GM19328 (cell line): ENCODE measurements at regions not wholly inside any gene's neighbourhood (a gene's known extent, or its start where the extent isn't known, plus 50 kb on each side); places are given as distances from the start of the nearest gene placed in this dataset.
"Not testable (repeated sequence)": the region's sequence is repeated elsewhere in the genome, so short reads cannot be mapped to it uniquely, and the experiment has no call there.

ENCODE experiments used
- ATAC-seq: cut with Tn5 transposase; IDR thresholded peaks from one replicate; pipeline ENCODE4 v1.9.1; 2021; ENCODE audit warnings: mild to moderate bottlenecking, moderate library complexity; ENCODE audit not compliant: unreplicated experiment

DNA sequence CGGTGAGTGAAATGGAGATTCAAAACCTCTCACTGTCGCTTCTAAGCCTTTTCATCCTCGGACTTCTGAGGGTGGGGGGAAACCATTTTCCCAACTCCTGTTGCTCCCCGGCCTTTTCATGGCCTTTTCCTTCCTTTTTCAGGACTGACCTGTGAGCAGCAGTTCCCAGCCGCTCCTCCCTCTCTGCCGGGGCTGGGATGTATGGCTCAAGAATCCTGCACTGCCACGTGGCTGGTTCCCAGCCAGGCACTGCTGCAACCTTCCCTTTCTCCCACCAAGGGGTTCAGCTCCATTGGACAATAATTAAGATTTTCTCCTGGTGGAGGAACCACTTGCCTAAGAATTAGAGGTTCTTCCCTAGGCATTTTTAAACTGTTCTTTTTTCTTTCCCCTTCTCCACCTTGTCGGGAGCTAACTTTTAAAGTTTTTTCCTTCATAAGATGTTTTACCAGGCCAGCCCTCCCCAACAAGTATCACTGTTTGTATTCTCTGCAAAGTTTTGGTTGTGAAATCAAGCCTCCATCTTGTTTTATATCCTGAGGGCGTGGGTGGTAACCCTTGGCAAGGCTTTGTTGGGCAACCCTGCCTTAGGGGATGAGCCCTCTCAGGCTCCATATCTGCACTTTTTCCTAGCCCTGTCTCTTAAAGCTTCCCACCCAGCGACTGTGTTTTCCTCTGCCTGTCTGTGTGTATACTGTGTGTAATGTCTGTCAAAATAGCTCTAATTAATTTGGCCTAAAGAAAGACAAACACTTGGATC, 1166.6 kb upstream of the ADGRL2 start:
- no peak for ATAC-seq

DNA sequence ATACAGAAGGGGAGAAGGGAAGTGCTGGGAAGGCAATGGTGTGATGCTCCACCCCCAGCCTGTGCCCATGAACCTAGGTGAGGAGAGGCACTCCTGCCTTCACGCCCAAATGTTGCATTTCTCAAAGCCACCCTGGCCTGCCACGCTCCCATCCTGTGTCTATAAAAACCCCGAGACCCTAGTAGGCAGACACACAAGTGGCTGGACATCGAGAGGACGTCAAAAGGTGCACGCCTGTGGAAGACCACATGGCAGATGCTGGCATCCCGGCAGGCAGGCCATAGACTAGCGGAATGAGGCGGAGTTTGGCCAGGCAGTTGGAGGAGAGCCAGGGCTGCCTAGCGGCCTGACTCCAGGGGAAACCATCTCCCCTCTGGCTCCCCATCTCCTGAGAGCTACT, 1168.5 kb upstream of the ADGRL2 start:
- no peak for ATAC-seq

DNA sequence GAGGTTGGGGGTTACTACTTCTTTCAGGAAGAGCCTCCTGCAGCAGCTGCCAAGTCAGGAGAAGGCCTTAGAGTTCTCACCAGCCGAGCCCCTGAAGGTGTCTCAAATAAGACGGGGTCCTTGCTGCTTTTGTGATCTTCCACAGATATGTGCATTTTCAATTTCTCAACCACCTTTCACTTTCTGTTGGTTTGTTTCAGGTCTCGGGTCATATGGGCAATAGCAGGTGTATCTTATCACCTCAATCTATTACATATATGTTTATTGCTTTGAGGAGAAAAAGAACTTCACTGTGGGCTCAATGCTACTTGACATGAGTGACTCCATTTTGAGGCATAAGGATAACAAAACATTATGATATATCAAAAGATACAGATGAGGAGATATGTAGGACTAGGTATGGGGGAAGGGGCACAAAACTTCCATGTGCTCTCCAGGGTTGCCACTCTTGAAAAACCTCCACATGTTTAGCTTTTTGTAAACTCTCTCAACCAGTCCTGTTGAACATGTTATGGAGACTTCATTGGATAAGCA, 1171.4 kb upstream of the ADGRL2 start:
- ATAC-seq, result no peak

DNA sequence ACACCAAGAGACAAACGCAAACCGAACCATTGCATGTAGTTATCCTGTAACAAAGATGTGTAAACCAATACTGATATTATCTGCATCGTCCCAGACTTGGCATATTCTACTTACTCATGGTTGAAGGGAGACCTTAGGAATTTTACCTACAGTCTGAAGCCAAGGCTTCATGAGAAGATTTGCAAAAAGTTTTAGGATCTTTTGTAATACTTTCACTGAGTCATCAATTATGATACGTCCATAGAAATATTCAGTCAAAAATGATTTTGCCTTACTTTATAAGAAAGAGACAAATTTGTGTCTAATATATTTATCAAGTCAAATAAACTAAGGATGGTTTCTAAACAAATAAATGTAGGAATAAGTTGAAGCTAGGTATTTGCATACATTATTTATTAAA, 1176.1 kb upstream of the ADGRL2 start:
- no peak for ATAC-seq

DNA sequence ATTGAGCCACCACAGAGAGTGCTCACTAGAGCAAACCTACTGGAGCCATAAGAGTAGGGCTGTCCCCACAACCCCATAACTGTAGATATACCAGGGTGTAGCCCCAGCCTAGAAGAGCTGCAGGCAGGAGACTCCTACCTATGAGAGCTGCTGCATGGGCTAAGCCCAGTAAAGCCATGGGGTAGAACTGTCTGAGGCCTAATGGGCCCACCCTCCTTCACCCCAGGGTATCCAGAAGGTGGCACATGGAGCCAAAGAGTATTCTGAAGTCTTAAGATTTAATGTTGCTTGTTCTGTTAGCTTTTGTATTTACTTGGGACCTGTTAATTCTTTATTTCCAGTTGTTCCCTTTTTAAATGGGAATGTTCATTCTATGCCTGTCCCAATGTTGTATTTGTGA, 1193.7 kb upstream of the ADGRL2 start:
- no peak for ATAC-seq

DNA sequence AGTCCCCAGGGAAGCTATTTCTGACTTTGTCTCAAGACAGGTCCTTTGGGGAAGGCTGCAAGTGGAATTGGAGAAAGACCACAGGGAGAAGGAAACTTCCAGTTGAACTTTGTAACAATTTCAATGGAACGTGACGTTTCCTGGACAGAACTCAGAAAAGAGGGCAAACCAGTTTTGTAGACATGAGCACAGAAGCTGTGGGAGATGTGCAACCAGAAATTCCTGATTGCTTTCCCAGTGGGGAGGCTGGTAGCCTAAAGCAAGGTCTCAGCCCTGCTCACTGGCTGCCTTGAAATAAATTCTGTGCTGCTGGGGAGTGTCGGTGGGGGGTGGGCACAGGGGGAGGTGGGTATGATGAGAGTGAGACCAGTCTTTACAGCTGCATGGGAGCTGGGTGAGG, 1206.7 kb upstream of the ADGRL2 start:
- no peak for ATAC-seq

DNA sequence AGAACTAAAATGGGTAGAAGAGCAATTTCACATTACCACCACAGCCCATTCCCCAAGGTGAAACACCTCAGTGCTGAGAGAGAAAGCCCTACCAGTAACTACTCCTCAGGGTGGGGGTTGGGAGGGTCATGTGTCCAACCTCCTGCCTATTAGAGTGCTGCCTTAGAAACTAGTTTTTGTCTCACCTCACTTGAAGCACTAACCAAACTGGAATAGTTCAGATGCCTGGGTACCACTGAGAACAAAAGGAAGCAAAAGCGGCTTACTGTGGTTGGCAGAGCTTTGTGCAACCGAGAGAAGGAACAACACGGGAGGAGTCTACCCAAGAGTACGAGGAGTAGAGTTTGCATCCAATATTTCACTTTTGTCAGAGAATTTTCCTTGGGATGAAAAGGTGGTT, 1207.5 kb upstream of the ADGRL2 start:
- ATAC-seq, result no peak

DNA sequence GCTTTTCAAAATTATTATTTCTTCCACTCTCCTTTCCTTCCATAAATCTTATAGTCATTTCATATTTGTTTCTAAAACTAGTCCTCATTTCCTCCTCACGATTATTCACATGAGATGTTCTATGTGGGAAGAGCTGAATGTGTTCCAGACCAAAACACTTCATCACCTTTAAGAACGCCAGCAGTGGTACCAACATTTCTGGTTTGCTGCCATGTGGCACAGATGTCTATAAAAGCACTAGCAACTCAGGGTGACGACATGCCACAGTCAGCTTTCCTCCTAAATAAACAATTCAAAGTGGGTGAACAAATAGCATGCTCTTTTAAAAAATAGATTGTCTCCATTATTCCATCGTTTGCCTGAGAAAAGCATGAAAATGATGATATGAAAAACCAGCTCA, 1217.8 kb upstream of the ADGRL2 start:
- ATAC-seq, result no peak

DNA sequence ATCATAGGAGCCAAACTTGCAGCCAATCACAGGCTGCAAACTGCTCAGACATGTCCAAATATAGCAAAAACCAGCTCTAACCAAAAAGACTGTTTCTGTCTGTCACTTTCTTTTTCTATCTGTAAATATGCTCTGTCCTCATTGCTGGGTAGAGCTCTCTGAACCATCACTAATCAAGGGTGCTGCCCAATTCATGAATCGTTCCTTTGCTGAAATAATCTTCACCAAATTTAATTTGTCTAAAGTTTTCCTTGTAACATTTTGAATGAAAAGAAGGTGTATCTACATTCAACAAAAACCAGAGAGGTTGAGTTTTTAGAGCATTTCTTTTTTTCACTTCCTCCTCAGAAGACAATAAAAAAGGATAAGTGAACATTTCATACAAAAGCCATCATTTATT, 1221.7 kb upstream of the ADGRL2 start:
- no peak for ATAC-seq

DNA sequence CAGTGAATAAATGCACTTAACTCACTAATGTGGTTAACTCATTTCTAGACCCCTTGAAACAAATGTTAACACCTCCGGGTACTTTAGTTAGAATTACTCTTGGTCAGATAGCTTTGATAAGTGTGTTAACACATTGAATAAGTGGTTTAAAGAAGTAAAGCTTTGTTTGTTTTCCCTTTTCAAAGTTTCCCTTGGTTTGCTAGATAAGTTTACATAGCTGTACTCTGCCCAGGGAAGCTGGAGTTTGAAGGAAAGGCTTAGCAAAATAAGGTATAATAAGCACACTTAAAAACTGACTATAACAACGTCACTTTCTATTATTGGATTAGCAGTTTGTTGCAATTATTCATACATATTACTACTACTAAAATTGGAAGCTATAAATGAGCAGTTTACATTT, 1233.9 kb upstream of the ADGRL2 start:
- ATAC-seq, result no peak

DNA sequence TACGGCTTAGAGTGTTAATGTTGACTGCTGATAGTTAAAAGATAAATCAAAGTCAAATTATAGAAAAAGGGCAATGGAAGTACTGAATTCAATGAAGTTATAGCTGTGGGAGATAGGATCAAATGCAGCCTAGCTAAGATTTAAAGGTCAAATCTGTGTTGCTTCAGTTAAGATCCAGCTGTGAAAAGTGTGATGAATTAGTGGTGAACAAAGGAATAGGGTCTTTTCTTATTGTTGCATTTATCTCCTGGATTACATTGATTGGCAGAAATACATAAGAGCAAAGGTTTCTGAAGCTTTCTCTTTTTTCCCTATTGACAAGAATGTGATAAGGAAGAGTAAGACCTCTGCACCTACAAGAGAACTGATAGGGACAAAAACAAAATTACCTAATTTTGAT, 1234.6 kb upstream of the ADGRL2 start:
- no peak for ATAC-seq

DNA sequence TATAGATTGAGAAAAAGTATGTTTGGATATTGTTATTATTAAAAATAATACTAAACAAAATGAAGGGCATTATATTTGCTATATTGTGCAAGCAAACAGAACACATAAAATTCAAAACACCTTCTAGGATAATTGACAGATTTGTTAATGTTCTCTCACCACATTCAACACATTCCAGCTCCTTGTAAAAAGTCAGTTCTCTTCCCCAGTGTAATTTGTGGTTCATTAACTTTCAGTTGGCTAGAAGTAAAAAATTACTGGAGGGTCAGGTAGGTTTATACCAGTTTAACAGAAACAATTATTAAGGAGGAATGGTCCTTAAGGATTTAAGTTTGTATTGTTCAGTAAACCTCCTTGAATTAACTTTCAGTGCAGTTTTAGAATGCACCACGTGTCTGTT, 1235.3 kb upstream of the ADGRL2 start:
- ATAC-seq, result no peak

DNA sequence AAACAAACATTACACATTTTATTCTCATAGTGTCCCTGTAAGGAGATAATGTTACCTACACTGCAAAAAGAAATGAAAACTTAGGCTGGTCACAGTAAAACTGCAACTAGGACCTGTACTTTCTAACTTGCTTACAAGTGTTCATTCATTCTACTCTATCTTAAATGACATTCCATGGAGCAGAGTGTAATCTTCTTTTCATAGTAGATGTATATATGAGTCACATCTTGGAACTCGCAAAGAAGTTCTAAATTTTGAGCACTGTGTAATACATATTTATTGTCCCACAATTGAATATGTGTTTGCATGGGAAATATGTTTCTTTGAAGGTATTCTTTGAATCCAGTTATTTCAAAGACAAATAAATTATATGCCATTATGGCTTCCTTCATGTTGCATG, 1258.5 kb upstream of the ADGRL2 start:
- no peak for ATAC-seq

DNA sequence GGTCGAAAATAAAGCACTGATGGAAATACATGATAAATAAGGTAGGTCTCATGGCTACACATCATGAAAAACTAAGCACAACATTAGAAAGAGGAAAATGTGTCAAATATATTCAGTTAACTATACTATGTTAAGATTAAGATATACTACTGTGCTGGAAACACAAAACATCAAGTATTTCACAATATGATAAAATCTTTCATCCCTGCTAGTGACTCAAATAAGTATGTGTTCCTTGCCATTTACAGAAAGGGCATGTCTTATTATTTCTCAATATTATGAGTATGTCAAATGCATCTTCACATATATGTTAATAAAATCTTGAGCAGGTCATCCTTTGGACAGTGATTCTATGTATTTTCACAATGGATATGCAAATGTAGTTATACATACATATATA, 1260.1 kb upstream of the ADGRL2 start:
- ATAC-seq, result no peak

DNA sequence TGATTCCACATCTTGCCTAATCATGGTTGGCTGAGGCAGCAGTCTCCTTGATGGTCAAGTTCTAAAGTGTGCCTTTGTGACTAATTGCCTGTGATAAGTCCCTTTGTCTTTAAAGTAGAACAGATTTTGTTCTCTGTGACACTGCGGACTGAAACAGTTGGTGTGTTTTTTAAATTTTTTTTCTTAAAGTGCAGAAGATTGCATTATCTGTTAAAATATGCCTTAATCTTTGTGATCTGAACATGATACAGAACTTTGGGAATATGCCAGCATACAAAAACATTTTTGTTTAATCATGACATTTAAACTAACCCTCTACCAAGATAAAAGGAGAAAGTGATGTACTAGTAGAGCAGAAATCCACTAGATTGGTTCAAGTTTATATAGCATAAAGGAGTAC, 1260.6 kb upstream of the ADGRL2 start:
- no peak for ATAC-seq

DNA sequence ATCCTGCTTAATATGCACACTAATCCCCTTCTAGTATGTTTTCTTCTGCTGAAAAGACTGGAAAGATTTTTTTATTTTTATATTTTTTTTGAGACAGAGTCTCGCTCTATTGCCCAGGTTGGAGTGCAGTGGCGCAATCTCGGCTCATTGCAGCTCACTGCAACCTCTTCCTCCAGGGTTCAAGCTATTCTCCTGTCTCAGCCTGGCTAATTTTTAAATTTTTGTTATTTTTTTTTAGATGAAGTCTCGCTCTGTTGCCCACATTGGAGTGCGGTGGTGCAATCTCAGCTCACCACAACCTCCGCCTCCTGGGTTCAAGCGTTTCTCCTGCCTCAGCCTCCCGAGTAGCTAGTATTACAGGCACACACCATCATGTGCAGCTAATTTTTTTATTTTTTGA, 1261.4 kb upstream of the ADGRL2 start:
- ATAC-seq, result not testable (repeated sequence)

DNA sequence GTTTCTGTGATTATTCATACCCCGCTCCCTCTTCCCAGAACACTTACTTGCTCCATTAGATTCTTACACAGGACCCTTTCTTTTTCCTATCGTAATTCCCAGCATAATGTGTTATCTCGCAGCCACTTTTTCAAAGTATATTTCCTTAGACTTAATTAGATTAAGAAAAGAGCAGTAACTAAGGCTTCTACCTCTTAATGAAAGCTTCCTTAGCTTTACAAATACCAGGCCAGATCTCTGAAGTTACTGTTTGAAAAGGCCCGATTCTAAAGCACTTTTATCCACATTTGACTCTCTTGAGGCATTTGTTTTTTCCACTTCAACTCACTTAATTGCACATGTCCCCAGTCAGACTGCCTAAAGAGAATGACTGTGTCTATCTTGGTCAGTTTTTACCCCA, 1264.3 kb upstream of the ADGRL2 start:
- no peak for ATAC-seq

DNA sequence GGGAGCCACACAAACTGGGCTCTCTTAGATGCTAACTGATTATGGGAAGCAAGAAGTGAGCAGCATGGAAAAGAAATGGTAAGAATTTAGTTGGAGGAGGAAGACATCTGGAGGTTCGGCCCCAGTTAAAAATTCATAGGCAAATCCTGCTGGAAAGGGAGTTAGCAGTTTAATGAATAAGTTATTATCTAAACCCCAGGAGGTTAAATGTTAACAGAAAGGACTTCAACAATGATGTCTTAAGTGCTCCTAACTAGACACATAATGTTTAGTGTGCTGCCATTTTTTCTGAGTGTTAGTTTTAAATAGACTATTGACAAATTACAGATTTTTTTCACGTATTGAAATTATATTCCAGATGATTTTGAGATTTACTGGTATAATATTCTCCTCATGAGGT, 1265.3 kb upstream of the ADGRL2 start:
- ATAC-seq, result no peak

DNA sequence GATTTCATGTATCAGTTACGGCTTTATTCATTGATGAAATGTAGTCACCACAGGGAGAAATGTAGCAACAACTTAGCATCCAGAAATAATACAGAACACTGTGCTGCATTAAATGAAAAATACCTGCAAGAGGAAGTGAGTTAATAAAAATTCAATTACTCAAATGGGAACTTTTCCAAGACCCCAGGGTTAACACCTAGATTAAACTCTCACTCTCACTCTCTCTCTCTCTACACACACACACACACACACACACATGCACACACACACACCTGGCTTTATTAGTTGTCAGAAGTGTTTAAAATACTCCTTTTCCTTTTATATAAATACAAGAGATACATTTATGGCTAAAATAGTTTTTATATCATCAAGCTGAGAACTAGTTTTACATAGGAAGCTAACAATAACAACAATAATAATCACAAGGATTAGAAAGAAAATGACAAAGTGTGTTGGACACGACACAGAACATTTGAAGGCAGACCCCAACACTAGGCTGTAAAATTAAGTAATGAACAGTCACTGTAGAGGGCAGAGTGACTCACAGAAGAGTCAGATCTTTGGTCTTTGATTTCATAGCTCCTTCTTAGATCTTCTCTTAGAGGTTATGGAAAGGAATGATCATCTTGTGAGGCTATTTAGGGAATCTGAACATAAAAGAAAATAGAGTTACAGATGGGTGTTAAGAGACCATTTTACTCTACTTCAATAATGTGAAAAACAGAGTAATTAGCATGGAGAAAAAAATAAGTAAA, 1266.0 kb upstream of the ADGRL2 start:
- no peak for ATAC-seq

DNA sequence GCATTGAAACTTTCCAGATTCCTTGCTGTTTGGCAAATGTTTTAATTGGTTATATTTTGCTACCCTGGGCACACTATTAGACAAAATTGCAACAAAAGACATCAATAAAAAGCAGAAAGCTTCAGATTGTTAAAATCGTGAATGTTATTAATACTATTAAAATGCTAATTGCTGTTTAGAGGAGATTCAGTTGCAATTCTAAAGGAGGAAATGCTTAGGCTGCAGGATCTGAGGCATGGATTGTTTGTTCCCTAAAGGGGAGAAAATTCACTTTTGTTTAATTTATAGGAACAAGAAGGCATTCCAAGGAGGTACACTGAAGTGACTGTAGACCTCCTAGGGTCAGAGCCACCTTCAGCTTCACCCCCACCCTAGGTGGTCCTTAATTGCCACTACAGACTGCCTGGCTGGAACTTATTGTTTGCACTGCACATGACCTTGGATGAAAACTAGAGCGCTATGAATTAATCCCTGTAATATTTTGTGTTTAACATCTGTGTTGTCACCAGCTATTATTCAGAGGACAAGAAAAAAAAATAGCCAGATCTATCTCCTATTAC, 1266.9 kb upstream of the ADGRL2 start:
- no peak for ATAC-seq

DNA sequence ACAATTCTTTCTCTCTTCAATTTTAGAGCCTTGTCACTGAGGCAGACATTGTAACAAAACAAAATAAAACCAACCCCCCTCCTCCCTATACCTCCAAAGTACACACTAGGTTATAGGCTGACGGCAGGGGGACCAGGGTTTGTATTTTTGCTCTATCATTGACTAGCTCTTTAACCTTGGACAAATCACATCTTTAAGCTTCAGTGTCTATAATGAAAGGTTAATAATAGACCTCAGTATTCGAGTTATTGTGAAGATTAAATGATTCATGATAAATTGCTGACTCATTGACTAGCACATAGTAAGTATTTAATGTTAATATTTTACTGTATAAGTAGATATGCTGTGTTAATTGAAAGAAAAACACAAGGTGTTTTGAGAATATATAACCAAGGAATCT, 1267.6 kb upstream of the ADGRL2 start:
- ATAC-seq, result no peak

DNA sequence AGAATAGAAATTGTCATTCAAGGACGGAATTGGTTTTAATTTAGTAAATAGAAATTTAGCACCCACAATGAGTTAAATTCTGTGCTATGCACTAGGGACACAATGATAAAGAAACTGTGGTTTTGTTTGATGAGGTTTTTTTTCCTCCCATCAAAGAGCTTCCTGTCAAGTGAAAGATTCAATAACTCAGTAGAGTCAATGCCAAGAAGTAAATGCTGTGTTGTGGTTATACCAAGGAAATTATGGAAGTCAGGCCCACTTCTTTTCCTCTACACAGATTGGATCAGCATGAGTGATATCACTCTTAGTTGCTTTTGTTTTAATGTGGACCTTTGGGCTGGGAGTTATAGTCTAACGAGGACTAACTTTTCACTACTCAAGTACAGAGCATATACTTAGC, 1269.6 kb upstream of the ADGRL2 start:
- ATAC-seq, result no peak
